Fibroblast of peridontal ligament (primary cell): ENCODE measurements at regions not wholly inside any gene's neighbourhood (a gene's known extent, or its start where the extent isn't known, plus 50 kb on each side); places are given as distances from the start of the nearest gene placed in this dataset.
"Not testable (repeated sequence)": the region's sequence is repeated elsewhere in the genome, so short reads cannot be mapped to it uniquely, and the experiment has no call there.

Experiments used
- DNase-seq: peaks from one replicate; pipeline ENCODE4 v3.0.0-alpha.2; 2010; ENCODE audit errors: extremely low read depth

DNA sequence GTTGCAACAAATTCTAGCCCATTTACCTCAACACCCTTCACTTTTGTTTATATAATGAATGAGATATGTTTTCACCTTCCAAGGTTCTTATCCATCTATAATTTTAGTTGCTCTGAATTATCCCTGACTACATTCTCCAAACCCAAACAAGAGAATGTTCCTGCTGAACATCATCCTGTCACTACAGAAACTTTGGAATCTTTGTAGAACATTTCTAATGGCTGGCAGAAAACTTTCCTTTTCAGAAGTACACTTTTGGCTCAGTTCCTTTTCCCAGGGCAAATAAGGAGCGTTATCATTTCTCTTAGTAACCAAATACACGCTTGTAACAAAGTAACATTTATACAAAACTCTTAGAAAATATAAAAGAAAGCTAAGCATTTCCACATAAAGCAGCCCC is 860.6 kb upstream of the SEMA6A start:
- no peak for DNase-seq

DNA sequence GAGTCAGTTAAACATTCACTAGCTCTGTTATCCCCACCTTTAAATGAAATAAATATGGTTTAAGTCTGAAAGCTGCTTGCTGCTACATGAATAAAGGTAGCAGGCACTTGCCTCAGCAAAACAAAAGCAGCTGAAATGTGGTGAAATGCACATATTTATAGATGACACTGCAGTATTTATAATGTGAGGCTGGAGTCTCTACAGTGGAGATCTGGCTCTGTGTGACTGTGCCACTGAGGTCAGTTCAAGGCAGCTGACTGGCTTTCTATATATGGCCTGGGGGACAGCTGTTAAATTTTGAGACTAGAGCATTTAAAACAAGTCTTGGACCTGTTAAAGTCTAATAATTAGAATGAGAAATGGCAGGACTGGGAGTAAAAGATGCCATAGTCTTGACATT is 859.6 kb upstream of the SEMA6A start:
- DNase-seq, result no peak

DNA sequence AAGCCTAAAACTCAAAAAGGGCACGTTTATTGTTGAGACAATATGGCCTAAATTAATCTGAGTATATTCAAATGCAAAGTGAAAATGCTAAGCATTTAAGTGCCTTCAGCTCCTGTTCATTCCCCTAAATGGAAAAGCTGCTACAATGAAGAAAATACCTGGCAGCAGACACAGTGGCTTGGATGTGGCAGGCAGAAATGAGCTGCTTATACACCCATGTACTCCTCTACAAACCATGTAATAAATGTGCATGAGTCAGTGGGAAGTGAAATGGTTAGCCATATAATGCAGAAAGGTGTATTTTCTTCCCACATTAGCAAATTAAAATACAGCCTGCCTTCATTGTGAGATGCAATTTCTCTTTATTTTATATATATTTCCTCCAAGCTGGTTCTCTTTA is 859.2 kb upstream of the SEMA6A start:
- DNase-seq, result no peak

DNA sequence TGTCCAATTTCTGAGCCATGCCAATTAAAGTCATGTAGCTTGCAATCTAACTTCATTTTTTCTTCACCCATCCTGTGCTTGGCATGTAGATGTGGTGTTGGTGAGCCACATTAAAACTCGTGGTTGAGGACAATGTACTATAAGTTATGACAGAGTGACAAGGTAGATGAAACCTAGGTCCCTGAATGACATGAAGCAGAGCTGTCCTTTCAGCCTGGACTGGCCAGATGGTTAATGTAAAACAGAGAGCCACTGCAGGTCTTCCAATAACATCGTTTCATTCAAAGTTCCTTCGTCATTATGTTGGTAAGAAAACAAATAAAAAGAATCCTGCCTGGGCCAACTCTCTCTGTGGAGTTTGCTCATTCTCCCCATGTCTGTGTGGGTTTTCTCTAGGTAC is 856.5 kb upstream of the SEMA6A start:
- DNase-seq, result no peak

DNA sequence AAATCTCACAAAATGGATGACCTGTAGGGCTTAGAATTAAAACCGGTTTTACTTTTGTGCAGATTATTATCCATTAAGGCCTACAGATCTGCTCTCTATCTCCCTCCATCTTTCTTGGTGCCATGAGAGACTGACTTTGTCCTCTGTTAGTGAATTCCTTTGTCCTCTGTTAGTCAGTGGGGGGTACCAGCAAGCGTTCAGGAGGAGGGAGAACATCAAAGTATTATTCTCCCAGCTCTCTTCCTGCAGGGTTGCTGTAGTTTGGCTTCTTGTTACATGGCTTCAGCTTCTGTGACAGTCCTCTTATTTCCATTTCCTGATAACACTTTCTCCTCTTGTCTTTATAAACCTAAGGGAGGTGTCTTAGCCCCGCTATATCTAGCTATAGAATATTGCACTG is 850.5 kb upstream of the SEMA6A start:
- no peak for DNase-seq

DNA sequence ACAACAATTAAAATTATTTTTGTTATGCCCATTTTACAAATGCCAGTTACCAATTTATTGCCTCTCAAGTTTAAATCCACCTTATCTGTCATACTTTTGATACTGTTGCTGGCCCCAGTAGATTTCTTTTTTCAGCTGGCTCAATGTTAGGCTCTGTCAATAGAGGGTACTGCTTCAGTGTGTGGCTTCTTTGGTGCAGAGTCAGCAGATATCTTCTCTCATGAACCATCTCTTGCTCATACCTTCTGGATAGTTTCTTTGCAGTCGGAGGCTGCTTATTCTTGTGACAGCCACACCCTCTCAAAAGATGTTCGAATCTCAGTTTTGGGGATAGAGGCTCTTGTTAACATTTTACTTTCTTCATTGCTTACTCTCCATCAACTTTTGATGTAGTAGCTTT is 849.9 kb upstream of the SEMA6A start:
- no peak for DNase-seq

DNA sequence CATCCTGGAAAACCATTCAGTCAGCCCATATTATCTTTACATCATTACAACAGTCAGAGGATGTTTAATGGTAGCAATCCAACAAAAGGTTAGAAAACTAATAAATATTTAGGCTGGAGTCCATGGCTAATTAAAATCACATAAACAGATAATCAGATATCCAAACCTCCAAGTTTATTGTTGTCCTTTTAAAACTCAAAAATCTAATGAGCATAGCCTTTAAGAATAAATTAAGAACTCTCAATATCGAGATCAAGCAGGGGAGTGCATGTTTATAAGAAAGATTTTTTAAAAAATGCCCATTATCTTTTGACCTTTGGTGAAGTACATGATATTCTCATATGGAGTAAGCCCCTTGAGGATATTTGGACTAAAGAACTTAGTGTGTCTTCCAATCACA is 842.9 kb upstream of the SEMA6A start:
- DNase-seq, result no peak

DNA sequence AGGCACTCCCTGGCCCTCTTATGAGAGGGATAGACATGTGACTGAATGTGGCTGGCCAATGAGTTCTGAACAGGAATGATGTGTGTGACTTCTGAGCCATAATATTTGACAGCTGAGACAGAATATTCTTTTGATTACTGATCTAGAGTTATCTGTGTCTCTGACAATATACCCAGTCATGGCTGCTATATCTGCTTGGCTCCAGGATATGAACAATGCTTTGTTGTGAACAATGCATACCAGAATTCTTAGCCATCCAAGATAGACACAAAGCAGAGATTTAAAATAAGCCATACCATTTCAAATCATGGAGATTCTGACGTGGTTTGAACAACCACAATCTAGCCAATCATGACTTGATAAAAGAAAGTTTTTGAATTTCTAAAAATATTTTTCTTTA is 840.3 kb upstream of the SEMA6A start:
- DNase-seq, result no peak

DNA sequence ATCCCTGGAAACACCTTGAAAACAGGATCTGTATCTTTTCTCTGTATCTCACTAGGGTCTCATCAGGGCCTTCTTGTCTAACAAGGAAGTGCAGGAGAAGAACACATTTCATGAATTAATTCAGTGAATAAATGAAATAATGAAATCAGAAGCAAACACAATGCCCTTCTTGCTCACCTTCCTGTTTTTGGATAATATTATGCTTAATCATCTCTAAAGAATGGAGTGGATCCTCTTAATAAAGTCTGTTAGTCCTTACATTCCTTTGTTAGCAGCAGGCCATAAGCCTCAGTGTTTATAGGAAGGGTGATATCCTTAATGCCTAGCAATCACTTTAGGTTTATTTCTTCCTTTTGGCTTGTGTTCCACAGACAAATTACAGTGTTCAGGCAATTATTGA is 837.1 kb upstream of the SEMA6A start:
- no peak for DNase-seq

DNA sequence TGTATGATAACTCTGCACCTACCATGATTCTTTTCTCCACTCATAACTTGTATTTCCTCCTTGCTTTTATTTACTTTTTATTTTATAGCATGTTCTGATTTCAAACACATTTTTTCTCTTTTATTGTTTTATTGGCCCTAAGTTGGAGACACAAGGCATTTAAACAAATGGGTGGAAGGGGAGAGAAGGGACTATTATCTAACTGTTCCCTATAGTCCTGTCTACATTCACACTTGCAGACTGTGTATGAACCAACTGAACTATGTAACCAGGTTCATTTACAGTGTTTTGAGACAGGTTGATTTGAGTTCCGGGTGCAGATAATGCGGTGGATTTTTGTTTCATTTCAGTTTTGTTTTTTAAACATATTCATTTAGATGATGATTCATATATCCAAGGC is 830.6 kb upstream of the SEMA6A start:
- no peak for DNase-seq

DNA sequence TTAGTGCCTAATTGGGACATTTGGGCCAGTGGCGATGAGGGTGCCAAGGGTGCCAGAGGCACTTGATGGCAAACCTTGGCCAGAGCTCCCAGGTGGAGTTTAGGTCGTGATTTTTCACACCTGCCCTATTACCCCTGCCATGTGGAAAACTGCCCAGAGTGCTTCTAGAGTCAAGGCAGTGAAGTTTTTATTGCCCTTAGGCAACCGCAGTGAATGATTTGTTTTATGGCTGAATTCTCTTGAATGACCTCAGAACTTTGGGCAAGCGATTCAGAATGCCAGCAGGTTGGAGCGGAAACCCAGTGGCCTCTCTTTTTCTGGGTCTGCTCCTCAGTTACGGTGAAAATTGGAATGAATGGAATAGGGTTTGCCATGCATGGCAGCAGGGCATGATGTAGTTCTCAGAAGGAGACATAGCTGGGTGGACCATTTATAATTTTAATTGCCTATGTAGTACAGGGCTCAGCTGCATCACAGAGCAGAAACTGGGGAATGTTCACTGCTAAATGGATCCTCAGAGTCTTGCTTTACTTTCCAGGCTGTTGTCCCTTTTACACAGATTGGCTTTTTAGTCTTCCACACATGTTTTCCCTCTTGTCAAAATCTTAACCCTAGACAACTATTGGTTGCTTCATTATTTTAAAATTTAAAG is 820.0 kb upstream of the SEMA6A start:
- no peak for DNase-seq

DNA sequence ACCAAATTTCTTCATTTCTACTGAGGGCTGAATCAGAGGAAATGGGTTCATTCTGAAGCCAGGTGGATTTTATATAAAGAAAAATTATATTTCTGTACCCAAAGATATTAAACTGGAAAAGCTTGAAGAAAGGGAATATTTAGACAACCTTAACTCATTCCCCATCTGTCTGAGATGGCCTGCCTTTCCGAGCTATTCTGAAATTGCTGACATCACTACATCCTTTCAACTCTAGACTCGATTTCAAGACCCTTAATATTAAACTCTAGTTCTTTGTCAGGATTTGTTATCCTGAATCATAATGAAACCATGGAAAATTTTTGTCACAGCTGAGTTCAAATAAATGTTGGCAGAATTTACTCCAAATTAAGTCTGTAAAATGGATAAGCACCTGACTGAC is 818.5 kb upstream of the SEMA6A start:
- no peak for DNase-seq

DNA sequence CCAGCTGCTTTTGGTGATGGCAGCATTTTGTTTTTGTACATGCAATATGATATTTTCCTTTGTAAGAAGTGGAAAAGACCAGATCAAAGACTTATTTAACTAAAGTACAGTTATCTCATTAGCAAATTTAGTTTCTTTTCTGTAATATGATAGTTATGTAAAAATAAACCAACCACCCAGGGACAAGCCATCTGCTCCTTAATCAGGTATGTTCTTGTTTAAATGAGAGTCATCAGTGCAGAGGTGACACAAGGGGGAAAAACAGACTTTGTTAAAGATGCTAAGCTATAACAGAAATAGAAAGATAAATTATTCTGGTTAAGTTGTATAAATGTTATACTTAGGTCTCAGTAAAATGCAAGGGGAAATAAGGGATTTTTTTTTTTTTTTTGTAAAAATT is 805.7 kb upstream of the SEMA6A start:
- no peak for DNase-seq

DNA sequence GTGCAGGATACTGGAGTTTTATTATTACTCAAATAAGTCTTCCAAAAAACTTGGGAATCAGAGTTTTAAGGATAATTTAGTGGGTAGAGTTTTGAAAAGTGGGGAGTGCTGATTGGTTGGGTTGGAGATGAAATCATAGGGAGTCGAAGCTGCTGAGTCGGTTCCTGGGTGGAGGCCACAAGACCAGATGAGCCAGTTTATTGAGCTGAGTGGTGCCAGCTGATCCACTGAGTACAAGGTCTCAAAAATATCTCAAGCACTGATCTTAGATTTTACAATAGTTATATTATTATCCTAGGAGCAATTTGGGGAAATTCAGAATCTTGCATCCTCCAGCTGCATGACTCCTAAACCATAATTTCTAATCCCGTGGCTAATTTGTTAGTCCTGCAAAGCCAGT is 804.9 kb upstream of the SEMA6A start:
- DNase-seq, result no peak

DNA sequence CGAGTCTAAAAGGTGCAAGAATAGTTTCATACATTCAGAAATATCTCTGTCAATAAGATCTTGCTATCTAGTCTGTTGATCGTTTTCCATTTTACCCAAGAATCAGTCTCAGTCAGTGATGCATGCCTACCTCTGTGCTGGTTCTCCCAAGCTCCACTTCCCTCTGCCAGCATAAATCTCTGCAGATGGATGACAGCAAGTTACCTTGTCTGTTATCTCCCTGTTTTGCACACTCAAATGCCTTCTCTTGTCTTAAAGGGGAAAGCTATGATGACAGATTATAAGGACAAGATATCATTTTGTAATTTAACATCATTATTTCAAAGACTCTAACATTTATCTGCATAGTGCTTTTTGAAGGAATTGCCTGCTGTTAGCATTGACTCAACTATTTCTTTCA is 802.1 kb upstream of the SEMA6A start:
- no peak for DNase-seq

DNA sequence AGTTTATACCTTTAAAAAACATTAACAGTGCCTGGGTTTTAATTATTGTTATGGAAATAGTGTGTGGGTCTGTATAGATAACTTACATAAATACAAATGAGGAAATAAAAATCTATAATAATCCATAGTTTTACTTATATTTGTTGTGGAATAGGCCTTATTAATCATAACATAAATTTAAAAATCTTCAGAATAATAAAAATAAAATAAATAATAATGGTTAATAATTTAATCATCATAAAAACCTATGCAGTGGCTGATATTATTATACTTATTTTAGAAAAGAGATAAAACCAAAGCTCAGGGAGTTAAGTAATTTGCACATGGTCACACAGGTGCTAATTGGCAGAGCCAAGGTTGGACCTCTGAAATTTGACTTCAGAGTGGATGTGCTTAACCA is 785.3 kb upstream of the SEMA6A start:
- no peak for DNase-seq

DNA sequence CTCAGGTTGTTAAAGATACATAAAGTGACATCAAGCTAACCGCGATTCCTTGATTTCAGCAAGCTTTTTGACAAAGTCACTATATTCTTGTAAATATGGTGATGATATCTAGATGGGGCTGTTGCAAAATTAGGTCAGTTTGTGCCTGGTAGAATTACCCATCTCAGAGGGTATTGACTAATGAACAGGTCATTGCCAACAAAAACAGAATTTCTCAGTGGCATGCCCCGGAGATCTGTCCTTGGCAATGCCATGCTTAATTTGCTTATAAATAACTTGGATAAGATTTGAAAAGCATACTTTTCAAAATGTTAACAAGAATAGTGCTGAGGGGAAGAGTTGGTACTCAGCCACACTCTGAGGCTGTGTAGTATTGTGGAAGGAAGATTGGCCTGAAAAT is 783.3 kb upstream of the SEMA6A start:
- DNase-seq, result no peak

DNA sequence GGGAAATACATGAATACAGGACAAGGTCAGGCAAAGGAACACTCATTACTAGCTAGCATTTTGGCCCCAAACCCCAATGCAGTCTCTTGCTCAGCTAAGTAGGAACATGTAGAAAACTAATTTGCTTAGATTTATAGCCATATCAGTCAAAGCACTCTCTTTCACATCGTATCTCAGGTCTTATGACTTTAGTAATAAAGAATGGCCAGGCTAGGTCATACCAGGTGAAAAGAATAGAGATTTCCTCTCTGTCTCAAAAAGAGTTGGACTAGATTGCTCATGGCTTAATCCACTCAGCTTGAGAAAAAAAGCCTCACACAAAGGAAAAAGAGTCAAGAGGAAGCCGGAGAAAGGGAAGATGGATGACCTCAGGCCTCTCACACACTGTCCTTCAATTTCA is 772.7 kb upstream of the SEMA6A start:
- DNase-seq, result no peak

DNA sequence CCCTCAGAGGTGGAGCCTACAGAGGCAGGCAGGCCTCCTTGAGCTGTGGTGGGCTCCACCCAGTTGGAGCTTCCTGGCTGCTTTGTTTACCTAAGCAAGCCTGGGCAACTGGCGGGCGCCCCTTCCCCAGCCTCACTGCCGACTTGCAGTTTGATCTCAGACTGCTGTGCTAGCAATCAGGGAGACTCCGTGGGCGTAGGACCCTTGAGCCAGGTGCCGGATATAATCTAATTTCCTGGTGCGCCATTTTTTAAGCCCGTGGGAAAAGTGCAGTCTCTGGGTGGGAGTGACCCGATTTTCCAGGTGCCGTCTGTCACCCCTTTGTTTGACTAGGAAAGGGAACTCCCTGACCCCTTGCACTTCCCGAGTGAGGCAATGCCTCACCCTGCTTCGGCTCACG is 769.1 kb upstream of the SEMA6A start:
- not testable (repeated sequence) for DNase-seq

DNA sequence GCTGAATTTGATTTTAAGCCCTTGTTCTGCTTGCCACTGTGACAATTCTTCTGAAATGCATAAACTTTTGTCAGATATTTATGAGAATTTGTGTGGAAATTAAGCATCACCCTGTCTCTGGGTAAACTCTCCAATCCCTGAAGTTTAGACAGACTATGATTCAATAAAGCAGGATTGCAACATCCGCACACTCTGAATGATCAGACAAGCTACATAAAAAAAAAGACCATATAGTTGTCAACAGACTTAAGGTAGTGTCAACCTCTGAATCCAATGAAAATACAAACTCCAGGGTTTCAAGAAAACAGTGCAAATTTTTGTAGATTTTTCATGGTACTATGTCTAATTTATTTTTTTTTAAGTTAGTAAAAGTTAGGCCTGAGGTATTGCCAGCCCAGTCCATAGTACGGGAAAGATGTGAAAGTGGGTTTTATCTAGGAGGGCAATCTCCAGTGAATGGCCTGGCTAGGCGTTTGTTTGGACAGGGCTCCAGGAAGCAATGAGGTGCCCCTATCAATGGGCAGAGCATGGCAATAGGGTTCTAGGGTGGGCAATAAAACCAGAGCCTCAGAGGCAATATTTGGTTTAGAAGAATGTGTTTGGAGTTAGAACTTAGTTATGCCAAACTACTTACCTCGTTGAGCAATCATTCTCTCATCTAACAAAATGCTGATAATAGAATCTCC is 762.6 kb upstream of the SEMA6A start:
- no peak for DNase-seq

DNA sequence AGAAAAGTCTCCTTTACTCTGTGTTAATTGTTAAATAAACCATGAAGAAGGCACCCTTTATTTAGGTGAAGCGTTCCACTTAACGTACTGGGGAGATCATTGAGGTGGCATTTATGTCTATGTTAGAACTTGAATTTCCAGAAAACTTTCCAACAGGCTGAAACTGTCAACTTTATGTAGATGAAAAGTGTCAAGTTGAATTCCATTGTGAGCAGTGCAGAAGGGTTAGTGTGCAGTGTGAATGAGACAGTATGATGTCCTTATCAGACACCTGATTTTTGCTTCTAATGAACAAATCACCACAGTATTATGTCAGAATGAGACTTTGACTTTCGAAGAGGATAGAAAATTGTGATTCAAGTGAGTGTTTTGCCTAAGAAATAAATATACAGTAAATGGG is 761.6 kb upstream of the SEMA6A start:
- DNase-seq, result no peak

DNA sequence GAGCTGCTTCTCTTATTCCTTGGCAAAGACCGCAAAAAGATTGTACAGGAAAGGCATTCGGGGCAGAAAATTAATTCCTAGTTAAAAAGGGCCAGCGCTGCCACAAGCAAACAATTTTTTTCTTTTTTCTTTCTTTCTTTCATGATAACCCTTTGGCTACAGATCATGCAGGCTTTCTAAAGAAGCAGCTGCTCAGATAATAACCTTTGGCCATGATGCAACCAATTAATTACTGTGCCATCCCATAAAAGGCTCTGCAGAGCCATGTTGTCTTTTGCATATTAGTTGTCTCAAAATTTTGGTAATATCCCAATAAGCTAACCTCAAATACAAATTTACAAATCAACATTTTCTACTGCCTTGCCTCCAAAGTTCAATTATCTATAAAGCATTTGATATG is 758.4 kb upstream of the SEMA6A start:
- DNase-seq, result no peak

DNA sequence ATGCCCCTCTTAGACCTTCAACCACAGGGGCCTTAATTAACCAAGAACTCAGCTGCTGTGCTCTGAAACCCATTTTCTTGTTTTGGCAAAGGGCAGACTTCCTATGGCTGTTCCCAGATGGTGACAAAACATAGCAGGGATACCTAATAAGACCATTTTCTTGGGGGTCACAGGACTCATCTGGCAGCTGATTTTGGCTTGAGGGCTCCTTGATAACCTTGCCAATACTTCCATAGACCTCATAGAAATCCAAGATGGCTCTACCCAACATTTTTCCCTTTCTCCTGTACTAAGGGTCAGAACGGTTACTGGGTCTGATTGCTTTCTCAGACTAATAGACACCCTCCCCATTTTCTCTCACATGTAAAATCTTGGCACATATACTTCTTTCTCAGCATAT is 757.7 kb upstream of the SEMA6A start:
- no peak for DNase-seq

DNA sequence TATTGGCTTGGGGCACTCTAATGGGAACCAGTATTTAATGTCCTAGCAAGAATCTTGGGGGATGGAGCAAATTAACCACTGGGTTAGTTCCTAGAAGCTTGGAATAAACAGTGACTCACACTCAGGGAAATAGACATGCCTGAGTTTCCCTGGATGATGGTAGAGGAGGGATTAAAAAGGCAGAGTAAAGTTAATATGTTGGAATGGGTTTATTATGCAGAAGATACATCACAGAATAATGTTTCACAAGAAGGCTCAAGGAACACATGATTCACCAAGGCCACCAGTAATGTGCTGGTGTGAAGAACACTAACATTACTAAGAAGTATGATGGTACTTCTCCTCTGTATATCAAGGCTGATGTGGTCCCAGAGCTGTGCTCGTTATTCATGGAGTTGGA is 752.9 kb upstream of the SEMA6A start:
- DNase-seq, result no peak
